ENCODE measurements at regions not wholly inside any gene's neighbourhood (a gene's known extent, or its start where the extent isn't known, plus 50 kb on each side); places are given as distances from the start of the nearest gene placed in this dataset.

GRCh38 chr1:65681096-65681495 is 111.6 kb upstream of the PDE4B start:
- DNase-seq (ENCODE audit: low read depth) = no peak

GRCh38 chr1:65687428-65688214 is 105.1 kb upstream of the PDE4B start:
- DNase-seq (ENCODE audit: low read depth) = peak; percentile 57

- DNase-seq (ENCODE audit: low read depth) = no peak
Observed at GRCh38 chr1:65688215-65688566, 104.5 kb upstream of the PDE4B start.

GRCh38 chr1:65688848-65689247 is 103.8 kb upstream of the PDE4B start:
- DNase-seq (ENCODE audit: low read depth) = no peak

GRCh38 chr1:65691152-65691900 is 101.4 kb upstream of the PDE4B start:
- DNase-seq (ENCODE audit: low read depth) = no peak

GRCh38 chr1:65691972-65692371 is 100.7 kb upstream of the PDE4B start:
- no peak for DNase-seq (ENCODE audit: low read depth)

- DNase-seq (ENCODE audit: low read depth) = no peak
Observed at GRCh38 chr1:65694126-65694525, 98.6 kb upstream of the PDE4B start.

GRCh38 chr1:65694933-65695332 is 97.8 kb upstream of the PDE4B start:
- DNase-seq (ENCODE audit: low read depth) = no peak

- no peak for DNase-seq (ENCODE audit: low read depth)
Observed at GRCh38 chr1:65698590-65698989, 94.1 kb upstream of the PDE4B start.

- DNase-seq (ENCODE audit: low read depth) = no peak
Observed at GRCh38 chr1:65703853-65704252, 88.8 kb upstream of the PDE4B start.

- DNase-seq (ENCODE audit: low read depth) = no peak
Observed at GRCh38 chr1:65704318-65704717, 88.4 kb upstream of the PDE4B start.

GRCh38 chr1:65717815-65718454 is 74.8 kb upstream of the PDE4B start:
- DNase-seq (ENCODE audit: low read depth) = peak; percentile 10

- DNase-seq (ENCODE audit: low read depth) = no peak
Observed at GRCh38 chr1:65719391-65719790, 73.3 kb upstream of the PDE4B start.

GRCh38 chr1:65722461-65722860 is 70.2 kb upstream of the PDE4B start:
- DNase-seq (ENCODE audit: low read depth) = no peak

GRCh38 chr1:65724151-65724550 is 68.5 kb upstream of the PDE4B start:
- DNase-seq (ENCODE audit: low read depth) = no peak

GRCh38 chr1:65725064-65725463 is 67.6 kb upstream of the PDE4B start:
- DNase-seq (ENCODE audit: low read depth) = no peak

GRCh38 chr1:65728504-65728903 is 64.2 kb upstream of the PDE4B start:
- DNase-seq (ENCODE audit: low read depth) = no peak

GRCh38 chr1:65729259-65729658 is 63.4 kb upstream of the PDE4B start:
- no peak for DNase-seq (ENCODE audit: low read depth)

GRCh38 chr1:65734979-65735378 is 57.7 kb upstream of the PDE4B start:
- DNase-seq (ENCODE audit: low read depth) = no peak

- no peak for DNase-seq (ENCODE audit: low read depth)
Observed at GRCh38 chr1:65741993-65742392, 50.7 kb upstream of the PDE4B start.
